H9 (cell line): ENCODE measurements at regions not wholly inside any gene's neighbourhood (a gene's known extent, or its start where the extent isn't known, plus 50 kb on each side); places are given as distances from the start of the nearest gene placed in this dataset.

Experiments used
- DNase-seq: peaks from one replicate; pipeline ENCODE4 v3.0.0-alpha.2; 2017
- H2AFZ ChIP-seq: one replicate; pipeline ENCODE4 v1.6.1; 2013; ENCODE audit warnings: mild to moderate bottlenecking, low read length, control low read depth, moderate library complexity
- H2AK5ac ChIP-seq: 2 replicates; pipeline ENCODE4 v1.6.1; 2013; ENCODE audit warnings: low read length, control low read depth, mixed read lengths; ENCODE audit not compliant: insufficient read length
- H2BK120ac ChIP-seq: one replicate; pipeline ENCODE4 v1.6.1; 2013; ENCODE audit warnings: low read depth, mild to moderate bottlenecking, low read length, control low read depth, inconsistent platforms; ENCODE audit not compliant: poor library complexity, severe bottlenecking
- H2BK12ac ChIP-seq: 2 replicates; pipeline ENCODE4 v1.6.1; 2013; ENCODE audit warnings: low read length, control low read depth, mixed read lengths, low read depth; ENCODE audit not compliant: insufficient read length
- H2BK15ac ChIP-seq: 2 replicates; pipeline ENCODE4 v1.6.1; 2013; ENCODE audit warnings: low read depth, low read length, control low read depth
- H2BK20ac ChIP-seq: one replicate; pipeline ENCODE4 v1.6.1; 2013; ENCODE audit warnings: low read depth, mild to moderate bottlenecking, low read length, control low read depth, inconsistent platforms; ENCODE audit not compliant: poor library complexity, severe bottlenecking
- H2BK5ac ChIP-seq: 2 replicates; pipeline ENCODE4 v1.6.1; 2013; ENCODE audit warnings: low read length, control low read depth, mixed read lengths; ENCODE audit not compliant: insufficient read length
- H3K14ac ChIP-seq: 2 replicates; pipeline ENCODE4 v1.6.1; 2013; ENCODE audit warnings: low read length, control low read depth; ENCODE audit not compliant: insufficient read depth
- H3K18ac ChIP-seq: 2 replicates; pipeline ENCODE4 v1.6.1; 2013; ENCODE audit warnings: low read depth, mild to moderate bottlenecking, mixed read lengths, low read length, control low read depth; ENCODE audit not compliant: insufficient read length
- H3K23ac ChIP-seq: 2 replicates; pipeline ENCODE4 v1.6.1; 2013; ENCODE audit warnings: low read length, control low read depth, mixed read lengths, low read depth; ENCODE audit not compliant: insufficient read length
- H3K23me2 ChIP-seq: 2 replicates; pipeline ENCODE4 v1.6.1; 2013; ENCODE audit warnings: low read depth, mild to moderate bottlenecking, mixed read lengths, low read length, control low read depth; ENCODE audit not compliant: insufficient read length, poor library complexity, severe bottlenecking
- H3K27ac ChIP-seq: 2 replicates; pipeline ENCODE4 v1.5.1; 2013; ENCODE audit warnings: low read length, control low read depth, mixed read lengths, low read depth; ENCODE audit not compliant: insufficient read length
- H3K27me3 ChIP-seq: 2 replicates; pipeline ENCODE4 v1.6.1; 2013; ENCODE audit warnings: low read length, control low read depth, inconsistent platforms; ENCODE audit not compliant: insufficient read depth
- H3K4ac ChIP-seq: 2 replicates; pipeline ENCODE4 v1.6.1; 2013; ENCODE audit warnings: low read depth, mild to moderate bottlenecking, control low read depth, inconsistent platforms, low read length, moderate library complexity
- H3K4me1 ChIP-seq: 2 replicates; pipeline ENCODE4 v1.6.1; 2013; ENCODE audit warnings: low read length, control low read depth, inconsistent platforms; ENCODE audit not compliant: insufficient read depth
- H3K4me2 ChIP-seq: 2 replicates; pipeline ENCODE4 v1.6.1; 2013; ENCODE audit warnings: low read length, control low read depth, mixed read lengths; ENCODE audit not compliant: insufficient read length, insufficient read depth
- H3K56ac ChIP-seq: 2 replicates; pipeline ENCODE4 v1.6.1; 2013; ENCODE audit warnings: low read depth, mild to moderate bottlenecking, mixed read lengths, low read length, control low read depth; ENCODE audit not compliant: insufficient read length
- H3K79me1 ChIP-seq: 2 replicates; pipeline ENCODE4 v1.6.1; 2013; ENCODE audit warnings: low read depth, mild to moderate bottlenecking, moderate library complexity, low read length, control low read depth, inconsistent platforms; ENCODE audit not compliant: insufficient read depth, poor library complexity, severe bottlenecking
- H3K79me2 ChIP-seq: 2 replicates; pipeline ENCODE4 v1.6.1; 2013; ENCODE audit warnings: low read length, control low read depth, inconsistent platforms; ENCODE audit not compliant: insufficient read depth
- H3K9ac ChIP-seq: 2 replicates; pipeline ENCODE4 v1.6.1; 2013; ENCODE audit warnings: low read length, control low read depth, mixed read lengths; ENCODE audit not compliant: insufficient read length; ENCODE audit errors: extremely low read depth
- H3K9me3 ChIP-seq: one replicate; pipeline ENCODE4 v1.6.1; 2013; ENCODE audit warnings: low read depth, low read length, inconsistent platforms; ENCODE audit not compliant: control insufficient read depth
- H3T11ph ChIP-seq: one replicate; pipeline ENCODE4 v1.6.1; 2013; ENCODE audit warnings: mild to moderate bottlenecking, low read length, control low read depth, inconsistent platforms
- H4K20me1 ChIP-seq: one replicate; pipeline ENCODE4 v1.6.1; 2013; ENCODE audit not compliant: control insufficient read depth, insufficient read length, insufficient read depth
- H4K5ac ChIP-seq: 2 replicates; pipeline ENCODE4 v1.6.1; 2013; ENCODE audit warnings: low read depth, mild to moderate bottlenecking, mixed read lengths, low read length, control low read depth; ENCODE audit not compliant: insufficient read length
- H4K8ac ChIP-seq: replicated peaks from 2 replicates; pipeline ENCODE4 v1.6.1; 2013; ENCODE audit warnings: low read length, control low read depth, mixed read lengths, low read depth; ENCODE audit not compliant: insufficient read length
- H4K91ac ChIP-seq: 2 replicates; pipeline ENCODE4 v1.6.1; 2013; ENCODE audit warnings: low read depth, mild to moderate bottlenecking, moderate library complexity, mixed read lengths, low read length, control low read depth; ENCODE audit not compliant: insufficient read length
- H3K27ac Mint-ChIP-seq, 3 experiments: 2 replicates in 2 of 3; 3 replicates in 1 of 3; pipeline ENCODE4 v1.8.0; 2020 to 2021; ENCODE audit warnings: mixed read lengths in 3 of 3, mild to moderate bottlenecking in 1 of 3, moderate library complexity in 1 of 3
- H3K27me3 Mint-ChIP-seq: 2 replicates; pipeline ENCODE4 v1.8.0; 2021; ENCODE audit warnings: low read depth, mild to moderate bottlenecking, moderate library complexity, mixed read lengths
- H3K36me3 Mint-ChIP-seq, 3 experiments: 2 replicates in 2 of 3; 3 replicates in 1 of 3; pipeline ENCODE4 v1.8.0; 2020 to 2021; ENCODE audit warnings: low read depth in 3 of 3, mixed read lengths in 3 of 3; ENCODE audit not compliant: insufficient read depth in 1 of 3
- H3K4me1 Mint-ChIP-seq, 2 experiments: 2 replicates each; pipeline ENCODE4 v1.8.0; 2020; ENCODE audit warnings: mixed read lengths in 2 of 2
- H3K4me3 Mint-ChIP-seq, 2 experiments: 2 replicates in 1 of 2; 3 replicates in 1 of 2; pipeline ENCODE4 v1.8.0; 2020 to 2021; ENCODE audit warnings: mild to moderate bottlenecking in 2 of 2, mixed read lengths in 2 of 2, moderate library complexity in 1 of 2
- H3K9me3 Mint-ChIP-seq, 2 experiments: 2 replicates in 1 of 2; 3 replicates in 1 of 2; pipeline ENCODE4 v1.8.0; 2020; ENCODE audit warnings: mild to moderate bottlenecking in 2 of 2, mixed read lengths in 2 of 2, moderate library complexity in 1 of 2
- WGBS: extraction: QIAGEN DNeasy Blood & Tissue Kit; methylation state at CpG from one replicate; pipeline ENCODE4 v1.1.7; 2013; ENCODE audit warnings: missing lambda C conversion rate, low lambda C conversion rate, mixed read lengths; ENCODE audit not compliant: insufficient read length; ENCODE audit errors: extremely low coverage; 5-methylcytosine and 5-hydroxymethylcytosine counted together
- TF ChIP-seq, protein P1 (sequence below): fragments of 200-600 bp; sonication (generic); conservative IDR thresholded peaks from 3 replicates; pipeline ENCODE4 v1.8.0; 2021; ENCODE audit warnings: antibody characterized with exemption, mild to moderate bottlenecking

DNA sequence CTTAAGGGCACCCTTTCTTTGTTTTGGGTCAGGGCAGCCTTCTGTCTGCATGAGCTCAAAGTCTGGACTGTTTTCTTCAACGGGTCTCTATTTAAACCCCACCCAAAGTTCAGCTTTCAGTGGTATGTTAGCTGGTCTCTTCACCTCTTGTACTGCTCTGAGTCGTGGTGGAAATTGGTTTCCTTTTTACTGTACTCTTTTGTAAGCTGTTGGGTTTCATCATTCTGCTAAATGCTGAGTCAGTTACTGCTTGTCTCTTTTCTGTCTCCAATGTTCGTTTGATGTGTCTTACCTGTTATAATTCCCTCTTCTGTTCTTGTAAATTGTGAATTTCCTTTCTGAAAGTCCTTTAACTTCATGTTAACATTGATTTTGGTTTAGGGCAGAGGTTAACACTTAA is 64.1 kb upstream of the MALRD1 start:
- no peak overlapping the region for H2BK20ac ChIP-seq
- H3K9me3 ChIP-seq, result peaks cover 6% of the 10 kb centered on the region
- H4K20me1 ChIP-seq, result no peaks in the 10 kb centered on the region
- Mint-ChIP-seq H3K27me3 (no peaks in the 10 kb centered on the region; the same call in 1 of the 2 replicates), H3K9me3 (peaks cover 18 to 23% of the 10 kb centered on the region in 2 experiments), H3K4me1 (no peaks in the 10 kb centered on the region), H3K36me3 (peaks cover 10 to 18% (median 14%) of the 10 kb centered on the region in 3 experiments), H3K27ac (no peak overlapping the region; a peak in 1 of 7 replicates), H3K4me3 (no peak overlapping the region)
- no peak overlapping the region for H3K4me2 ChIP-seq
- H3K4ac ChIP-seq, result no peak overlapping the region
- H2BK120ac ChIP-seq, result no peak overlapping the region
- H3K79me1 ChIP-seq, result no peaks in the 10 kb centered on the region
- no CpG with 5 or more reads among the region's 3 CpGs for WGBS
- H3K4me1 ChIP-seq, result no peaks in the 10 kb centered on the region
- no peak overlapping the region for H2BK12ac ChIP-seq
- H4K91ac ChIP-seq, result no peak overlapping the region
- H2AK5ac ChIP-seq, result no peak overlapping the region
- H3T11ph ChIP-seq, result no peak overlapping the region
- no peak overlapping the region for H3K23ac ChIP-seq
- H3K18ac ChIP-seq, result no peak overlapping the region
- DNase-seq, result no peak
- no peak overlapping the region for H4K8ac ChIP-seq
- no peaks in the 10 kb centered on the region for H3K27me3 ChIP-seq
- H3K56ac ChIP-seq, result no peak overlapping the region
- no peak overlapping the region for H3K9ac ChIP-seq
- H4K5ac ChIP-seq, result no peak overlapping the region
- H2AFZ ChIP-seq, result no peak overlapping the region
- H3K27ac ChIP-seq, result no peak overlapping the region
- no peaks in the 10 kb centered on the region for H3K79me2 ChIP-seq
- H2BK5ac ChIP-seq, result no peak overlapping the region
- TF ChIP-seq, protein P1, sequence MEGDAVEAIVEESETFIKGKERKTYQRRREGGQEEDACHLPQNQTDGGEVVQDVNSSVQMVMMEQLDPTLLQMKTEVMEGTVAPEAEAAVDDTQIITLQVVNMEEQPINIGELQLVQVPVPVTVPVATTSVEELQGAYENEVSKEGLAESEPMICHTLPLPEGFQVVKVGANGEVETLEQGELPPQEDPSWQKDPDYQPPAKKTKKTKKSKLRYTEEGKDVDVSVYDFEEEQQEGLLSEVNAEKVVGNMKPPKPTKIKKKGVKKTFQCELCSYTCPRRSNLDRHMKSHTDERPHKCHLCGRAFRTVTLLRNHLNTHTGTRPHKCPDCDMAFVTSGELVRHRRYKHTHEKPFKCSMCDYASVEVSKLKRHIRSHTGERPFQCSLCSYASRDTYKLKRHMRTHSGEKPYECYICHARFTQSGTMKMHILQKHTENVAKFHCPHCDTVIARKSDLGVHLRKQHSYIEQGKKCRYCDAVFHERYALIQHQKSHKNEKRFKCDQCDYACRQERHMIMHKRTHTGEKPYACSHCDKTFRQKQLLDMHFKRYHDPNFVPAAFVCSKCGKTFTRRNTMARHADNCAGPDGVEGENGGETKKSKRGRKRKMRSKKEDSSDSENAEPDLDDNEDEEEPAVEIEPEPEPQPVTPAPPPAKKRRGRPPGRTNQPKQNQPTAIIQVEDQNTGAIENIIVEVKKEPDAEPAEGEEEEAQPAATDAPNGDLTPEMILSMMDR, result no peak
- no peak overlapping the region for H2BK15ac ChIP-seq
- no peak overlapping the region for H3K14ac ChIP-seq
- H3K23me2 ChIP-seq, result no peaks in the 10 kb centered on the region
